Endothelial cell (in vitro differentiated cells): ENCODE measurements at regions not wholly inside any gene's neighbourhood (a gene's known extent, or its start where the extent isn't known, plus 50 kb on each side); places are given as distances from the start of the nearest gene placed in this dataset.

Experiments
- DNase-seq: peaks from one replicate; pipeline ENCODE4 v3.0.0; 2021; ENCODE audit warnings: low spot score
- H3K27ac Mint-ChIP-seq: one replicate; pipeline ENCODE4 v1.8.0; 2021; ENCODE audit warnings: mixed read lengths, inconsistent platforms; ENCODE audit not compliant: unreplicated experiment
- H3K27me3 Mint-ChIP-seq: one replicate; pipeline ENCODE4 v1.8.0; 2021; ENCODE audit warnings: mild to moderate bottlenecking, moderate library complexity, mixed read lengths, inconsistent platforms; ENCODE audit not compliant: unreplicated experiment
- H3K36me3 Mint-ChIP-seq: one replicate; pipeline ENCODE4 v1.8.0; 2021; ENCODE audit warnings: mild to moderate bottlenecking, low read depth, mixed read lengths, inconsistent platforms; ENCODE audit not compliant: unreplicated experiment
- H3K4me1 Mint-ChIP-seq: one replicate; pipeline ENCODE4 v1.8.0; 2021; ENCODE audit warnings: mild to moderate bottlenecking, mixed read lengths, inconsistent platforms; ENCODE audit not compliant: unreplicated experiment
- H3K4me3 Mint-ChIP-seq: one replicate; pipeline ENCODE4 v1.8.0; 2021; ENCODE audit warnings: mild to moderate bottlenecking, mixed read lengths, inconsistent platforms; ENCODE audit not compliant: unreplicated experiment
- H3K9me3 Mint-ChIP-seq: one replicate; pipeline ENCODE4 v1.8.0; 2021; ENCODE audit warnings: mixed read lengths, inconsistent platforms; ENCODE audit not compliant: unreplicated experiment
- TF ChIP-seq, protein P1 (sequence below): fragments of 200-600 bp; sonication (generic); IDR thresholded peaks from one replicate; pipeline ENCODE4 v1.5.0; 2021; ENCODE audit warnings: antibody characterized with exemption; ENCODE audit not compliant: unreplicated experiment

DNA sequence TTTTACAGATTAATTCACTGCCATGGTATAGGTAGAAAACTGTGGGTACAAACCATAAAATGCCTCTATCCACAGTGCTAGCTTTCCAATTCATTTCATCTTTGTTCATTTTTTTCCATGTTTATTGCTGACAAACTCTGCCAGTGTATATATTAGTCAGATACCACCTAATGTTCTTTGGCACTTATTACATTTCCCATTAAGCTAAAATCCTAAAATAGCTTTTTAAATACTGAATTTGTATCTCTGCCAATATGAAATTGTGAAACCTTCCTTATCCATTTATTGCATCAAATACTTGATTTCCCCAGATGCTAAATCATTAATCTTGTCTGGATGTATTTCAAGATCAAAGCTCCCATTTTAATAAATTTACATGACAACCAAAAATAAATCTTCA is 150.1 kb upstream of the FSCB start:
- Mint-ChIP-seq H3K4me1 (no peaks in the 10 kb centered on the region), H3K36me3 (no peaks in the 10 kb centered on the region), H3K27ac (no peak overlapping the region), H3K4me3 (no peak overlapping the region), H3K27me3 (no peaks in the 10 kb centered on the region), H3K9me3 (no peaks in the 10 kb centered on the region)
- TF ChIP-seq, protein P1, sequence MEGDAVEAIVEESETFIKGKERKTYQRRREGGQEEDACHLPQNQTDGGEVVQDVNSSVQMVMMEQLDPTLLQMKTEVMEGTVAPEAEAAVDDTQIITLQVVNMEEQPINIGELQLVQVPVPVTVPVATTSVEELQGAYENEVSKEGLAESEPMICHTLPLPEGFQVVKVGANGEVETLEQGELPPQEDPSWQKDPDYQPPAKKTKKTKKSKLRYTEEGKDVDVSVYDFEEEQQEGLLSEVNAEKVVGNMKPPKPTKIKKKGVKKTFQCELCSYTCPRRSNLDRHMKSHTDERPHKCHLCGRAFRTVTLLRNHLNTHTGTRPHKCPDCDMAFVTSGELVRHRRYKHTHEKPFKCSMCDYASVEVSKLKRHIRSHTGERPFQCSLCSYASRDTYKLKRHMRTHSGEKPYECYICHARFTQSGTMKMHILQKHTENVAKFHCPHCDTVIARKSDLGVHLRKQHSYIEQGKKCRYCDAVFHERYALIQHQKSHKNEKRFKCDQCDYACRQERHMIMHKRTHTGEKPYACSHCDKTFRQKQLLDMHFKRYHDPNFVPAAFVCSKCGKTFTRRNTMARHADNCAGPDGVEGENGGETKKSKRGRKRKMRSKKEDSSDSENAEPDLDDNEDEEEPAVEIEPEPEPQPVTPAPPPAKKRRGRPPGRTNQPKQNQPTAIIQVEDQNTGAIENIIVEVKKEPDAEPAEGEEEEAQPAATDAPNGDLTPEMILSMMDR = no peak
- no peak for DNase-seq

DNA sequence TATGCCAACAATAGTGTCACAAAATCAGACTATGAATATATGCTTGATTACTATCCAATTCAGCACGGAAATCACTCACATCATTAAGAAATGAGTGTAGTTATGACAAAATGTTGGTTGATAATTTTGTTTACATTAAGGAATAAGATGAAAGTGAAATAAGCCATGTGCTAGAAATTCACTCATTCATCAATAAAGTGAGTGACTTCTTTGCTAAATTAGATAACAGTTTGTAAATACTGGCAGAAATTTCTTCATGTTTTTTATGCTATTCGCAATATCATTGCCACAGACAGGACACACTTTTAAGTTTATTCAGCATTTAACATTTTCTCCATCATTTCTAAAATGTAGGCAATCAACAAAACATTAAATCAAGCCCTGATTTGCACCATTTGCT is 147.5 kb upstream of the FSCB start:
- Mint-ChIP-seq H3K27me3 (peaks cover 2% of the 10 kb centered on the region), H3K36me3 (no peaks in the 10 kb centered on the region), H3K9me3 (no peaks in the 10 kb centered on the region), H3K27ac (no peak overlapping the region), H3K4me1 (no peaks in the 10 kb centered on the region), H3K4me3 (no peak overlapping the region)
- TF ChIP-seq, protein P1 = no peak
- no peak for DNase-seq

DNA sequence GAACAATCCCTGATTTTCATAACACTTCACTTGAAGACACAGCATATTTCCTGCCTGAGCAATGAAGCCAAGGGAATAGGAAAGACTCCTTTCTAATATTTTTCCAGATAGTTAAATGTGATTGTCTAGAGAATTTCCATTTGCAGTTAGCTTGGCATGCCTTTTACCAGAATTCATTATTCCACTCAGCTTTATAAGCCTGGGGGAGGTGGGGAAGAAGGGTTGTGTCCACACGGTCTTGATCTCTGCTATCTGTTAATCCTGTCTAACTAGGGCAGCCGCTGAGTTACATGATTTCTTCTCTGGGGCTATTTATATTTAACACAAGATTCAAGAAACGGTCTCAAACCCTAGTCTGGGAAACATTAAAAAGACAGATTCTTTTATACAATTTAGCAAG is 146.6 kb upstream of the FSCB start:
- DNase-seq = no peak
- TF ChIP-seq, protein P1 = no peak
- no peak overlapping the region for H3K27ac Mint-ChIP-seq
- no peak overlapping the region for H3K4me3 Mint-ChIP-seq
- no peaks in the 10 kb centered on the region for H3K36me3 Mint-ChIP-seq
- no peaks in the 10 kb centered on the region for H3K9me3 Mint-ChIP-seq
- peaks cover 2% of the 10 kb centered on the region for H3K27me3 Mint-ChIP-seq
- no peaks in the 10 kb centered on the region for H3K4me1 Mint-ChIP-seq

DNA sequence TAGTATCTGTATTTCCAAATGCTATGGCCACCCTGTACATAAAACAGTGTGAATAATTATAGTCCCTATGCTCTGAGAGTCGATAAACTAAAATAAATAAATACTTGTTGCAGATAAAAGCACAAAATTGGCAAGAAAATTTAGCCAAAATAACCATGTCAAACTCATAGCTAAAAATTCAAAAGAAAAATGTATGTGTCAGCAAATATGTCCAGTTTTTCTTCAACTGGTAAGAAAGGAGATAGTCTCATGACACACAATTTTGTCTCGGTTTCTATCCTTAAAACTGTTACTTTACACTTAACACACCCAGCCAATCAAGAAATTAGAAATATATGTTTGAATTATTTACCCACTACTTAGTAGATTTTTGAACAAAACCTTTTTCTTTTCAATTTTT is 145.6 kb upstream of the FSCB start:
- Mint-ChIP-seq H3K4me3 (no peak overlapping the region), H3K4me1 (no peaks in the 10 kb centered on the region), H3K36me3 (no peaks in the 10 kb centered on the region), H3K9me3 (no peaks in the 10 kb centered on the region), H3K27me3 (peaks cover 2% of the 10 kb centered on the region), H3K27ac (no peak overlapping the region)
- TF ChIP-seq, protein P1 = no peak
- no peak for DNase-seq

DNA sequence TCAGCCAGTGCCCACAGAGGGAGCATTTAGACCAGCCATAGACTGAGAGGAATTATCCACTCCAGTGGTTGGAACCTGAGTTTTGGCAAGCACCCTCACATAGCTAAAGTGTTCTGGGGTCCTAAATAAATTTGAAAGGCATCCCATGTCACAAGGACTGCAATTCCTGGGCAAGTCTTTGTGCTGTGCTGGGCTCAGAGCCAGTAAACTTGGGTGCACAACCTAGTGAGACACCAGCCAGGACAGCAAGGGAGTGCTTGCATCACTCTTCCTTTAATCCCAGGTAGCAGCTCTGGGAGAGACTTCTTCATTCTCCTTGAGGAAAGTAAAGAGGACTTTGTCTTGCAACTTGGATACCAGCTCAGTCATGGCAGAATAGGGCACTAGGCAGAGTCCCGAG is 142.0 kb upstream of the FSCB start:
- TF ChIP-seq, protein P1 = no peak
- Mint-ChIP-seq H3K27ac (no peak overlapping the region), H3K36me3 (no peaks in the 10 kb centered on the region), H3K4me1 (no peaks in the 10 kb centered on the region), H3K27me3 (peaks cover 2% of the 10 kb centered on the region), H3K9me3 (no peaks in the 10 kb centered on the region), H3K4me3 (no peak overlapping the region)
- DNase-seq = no peak
